ENCODE measurements at regions not wholly inside any gene's neighbourhood (a gene's known extent, or its start where the extent isn't known, plus 50 kb on each side); places are given as distances from the start of the nearest gene placed in this dataset.

DNA sequence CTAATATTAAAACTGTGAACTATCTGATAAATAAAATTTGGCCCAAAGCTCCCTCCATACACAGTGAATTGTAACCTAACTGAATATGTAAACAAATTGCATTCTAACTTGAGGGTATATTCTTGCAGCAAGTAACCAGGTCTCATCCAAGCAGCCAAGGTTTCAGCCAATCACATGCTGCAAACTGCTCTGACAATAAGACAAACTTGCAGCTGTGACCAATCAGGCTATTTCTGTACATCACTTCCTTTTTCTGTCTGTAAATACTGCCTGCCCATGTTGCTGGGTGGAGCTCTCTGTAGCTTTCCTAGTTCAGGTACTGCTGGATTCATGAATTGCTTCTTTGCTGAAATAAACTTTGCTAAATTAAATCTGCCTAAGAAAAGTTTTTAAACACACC is 499.0 kb downstream of the GALC start:
- no peak overlapping the region for H3K27ac ChIP-seq (ENCODE audit: low read length)
- H3K36me3 ChIP-seq (ENCODE audit: control insufficient read depth, insufficient read depth, low read length), result no peaks in the 10 kb centered on the region
- no peaks in the 10 kb centered on the region for H3K9me3 ChIP-seq (ENCODE audit: control insufficient read depth, insufficient read depth, low read depth, low read length)
- intact Hi-C loops (cut with micrococcal nuclease; ENCODE audit: unreplicated experiment) (no loop called here), in situ Hi-C loops (cut with HindIII; ENCODE audit: low pct_unique_long_range_greater_than_20kb, low sequenced_read_pairs) (no loop called here)
- TF ChIP-seq, protein P1, sequence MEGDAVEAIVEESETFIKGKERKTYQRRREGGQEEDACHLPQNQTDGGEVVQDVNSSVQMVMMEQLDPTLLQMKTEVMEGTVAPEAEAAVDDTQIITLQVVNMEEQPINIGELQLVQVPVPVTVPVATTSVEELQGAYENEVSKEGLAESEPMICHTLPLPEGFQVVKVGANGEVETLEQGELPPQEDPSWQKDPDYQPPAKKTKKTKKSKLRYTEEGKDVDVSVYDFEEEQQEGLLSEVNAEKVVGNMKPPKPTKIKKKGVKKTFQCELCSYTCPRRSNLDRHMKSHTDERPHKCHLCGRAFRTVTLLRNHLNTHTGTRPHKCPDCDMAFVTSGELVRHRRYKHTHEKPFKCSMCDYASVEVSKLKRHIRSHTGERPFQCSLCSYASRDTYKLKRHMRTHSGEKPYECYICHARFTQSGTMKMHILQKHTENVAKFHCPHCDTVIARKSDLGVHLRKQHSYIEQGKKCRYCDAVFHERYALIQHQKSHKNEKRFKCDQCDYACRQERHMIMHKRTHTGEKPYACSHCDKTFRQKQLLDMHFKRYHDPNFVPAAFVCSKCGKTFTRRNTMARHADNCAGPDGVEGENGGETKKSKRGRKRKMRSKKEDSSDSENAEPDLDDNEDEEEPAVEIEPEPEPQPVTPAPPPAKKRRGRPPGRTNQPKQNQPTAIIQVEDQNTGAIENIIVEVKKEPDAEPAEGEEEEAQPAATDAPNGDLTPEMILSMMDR (IDR thresholded peaks at IDR 0.05), result no peak
- TF ChIP-seq SIN3A (IDR thresholded peaks at IDR 0.05; ENCODE audit: borderline replicate concordance, insufficient read depth, low read depth, low read length) (no peak), TCF7L2 (IDR thresholded peaks at IDR 0.05; ENCODE audit: low read depth, low read length) (no peak)
- POLR2A ChIA-PET, result no interaction called here
- DNase-seq (ENCODE audit: low read depth, low spot score) (no peak), ATAC-seq (no peak)
- CTCF ChIA-PET, result no interaction called here
- H3K27me3 ChIP-seq (ENCODE audit: control insufficient read depth, insufficient read depth, low read length), result no peaks in the 10 kb centered on the region
- no peaks in the 10 kb centered on the region for H3K4me1 ChIP-seq (ENCODE audit: control insufficient read depth, insufficient read depth, low read length)
- no TSS peak for BruUV-seq (replicated peaks)
- no peak overlapping the region for H3K4me3 ChIP-seq (ENCODE audit: low read depth in 2 of 2, low read length in 2 of 2)

DNA sequence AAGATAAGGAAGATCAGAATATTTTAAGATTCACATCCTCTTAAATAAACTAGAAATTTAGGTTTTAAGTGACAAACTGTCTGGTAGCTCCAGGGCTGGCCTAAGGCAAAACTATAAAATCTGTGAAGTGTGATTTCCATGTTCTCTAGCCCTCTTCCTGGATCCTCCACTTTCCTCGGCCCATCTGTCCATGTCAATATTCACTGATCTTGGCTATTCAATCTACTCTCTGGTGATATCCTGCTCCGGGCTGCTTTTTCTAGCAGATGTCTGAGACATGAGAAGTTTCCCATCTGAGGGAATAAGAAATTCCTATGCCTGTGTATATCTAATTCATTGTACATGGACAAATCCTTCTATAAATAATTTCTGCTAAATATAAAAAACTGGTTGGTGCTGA is 500.4 kb downstream of the GALC start:
- CTCF ChIA-PET, result no interaction called here
- POLR2A ChIA-PET, result no interaction called here
- in situ Hi-C loops (cut with HindIII; ENCODE audit: low pct_unique_long_range_greater_than_20kb, low sequenced_read_pairs) (no loop called here), intact Hi-C loops (cut with micrococcal nuclease; ENCODE audit: unreplicated experiment) (no loop called here)
- Histone ChIP-seq H3K36me3 (ENCODE audit: control insufficient read depth, insufficient read depth, low read length) (no peaks in the 10 kb centered on the region), H3K27ac (ENCODE audit: low read length) (no peak overlapping the region), H3K9me3 (ENCODE audit: control insufficient read depth, insufficient read depth, low read depth, low read length) (no peaks in the 10 kb centered on the region), H3K4me3 (ENCODE audit: low read depth in 2 of 2, low read length in 2 of 2) (no peak overlapping the region), H3K27me3 (ENCODE audit: control insufficient read depth, insufficient read depth, low read length) (no peaks in the 10 kb centered on the region), H3K4me1 (ENCODE audit: control insufficient read depth, insufficient read depth, low read length) (no peaks in the 10 kb centered on the region)
- BruUV-seq (replicated peaks), result no TSS peak
- DNase-seq (ENCODE audit: low read depth, low spot score), result no peak
- TF ChIP-seq POLR2AphosphoS5 (IDR thresholded peaks at IDR 0.05; ENCODE audit: low read depth, low read length) (no peak), SIN3A (IDR thresholded peaks at IDR 0.05; ENCODE audit: borderline replicate concordance, insufficient read depth, low read depth, low read length) (no peak), TCF7L2 (IDR thresholded peaks at IDR 0.05; ENCODE audit: low read depth, low read length) (no peak)
- TF ChIP-seq, protein P2, sequence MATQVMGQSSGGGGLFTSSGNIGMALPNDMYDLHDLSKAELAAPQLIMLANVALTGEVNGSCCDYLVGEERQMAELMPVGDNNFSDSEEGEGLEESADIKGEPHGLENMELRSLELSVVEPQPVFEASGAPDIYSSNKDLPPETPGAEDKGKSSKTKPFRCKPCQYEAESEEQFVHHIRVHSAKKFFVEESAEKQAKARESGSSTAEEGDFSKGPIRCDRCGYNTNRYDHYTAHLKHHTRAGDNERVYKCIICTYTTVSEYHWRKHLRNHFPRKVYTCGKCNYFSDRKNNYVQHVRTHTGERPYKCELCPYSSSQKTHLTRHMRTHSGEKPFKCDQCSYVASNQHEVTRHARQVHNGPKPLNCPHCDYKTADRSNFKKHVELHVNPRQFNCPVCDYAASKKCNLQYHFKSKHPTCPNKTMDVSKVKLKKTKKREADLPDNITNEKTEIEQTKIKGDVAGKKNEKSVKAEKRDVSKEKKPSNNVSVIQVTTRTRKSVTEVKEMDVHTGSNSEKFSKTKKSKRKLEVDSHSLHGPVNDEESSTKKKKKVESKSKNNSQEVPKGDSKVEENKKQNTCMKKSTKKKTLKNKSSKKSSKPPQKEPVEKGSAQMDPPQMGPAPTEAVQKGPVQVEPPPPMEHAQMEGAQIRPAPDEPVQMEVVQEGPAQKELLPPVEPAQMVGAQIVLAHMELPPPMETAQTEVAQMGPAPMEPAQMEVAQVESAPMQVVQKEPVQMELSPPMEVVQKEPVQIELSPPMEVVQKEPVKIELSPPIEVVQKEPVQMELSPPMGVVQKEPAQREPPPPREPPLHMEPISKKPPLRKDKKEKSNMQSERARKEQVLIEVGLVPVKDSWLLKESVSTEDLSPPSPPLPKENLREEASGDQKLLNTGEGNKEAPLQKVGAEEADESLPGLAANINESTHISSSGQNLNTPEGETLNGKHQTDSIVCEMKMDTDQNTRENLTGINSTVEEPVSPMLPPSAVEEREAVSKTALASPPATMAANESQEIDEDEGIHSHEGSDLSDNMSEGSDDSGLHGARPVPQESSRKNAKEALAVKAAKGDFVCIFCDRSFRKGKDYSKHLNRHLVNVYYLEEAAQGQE (IDR thresholded peaks at IDR 0.05; ENCODE audit: insufficient read depth in 1 of 2, low read depth in 2 of 2, low read length in 1 of 2), result no peak
- TF ChIP-seq, protein P1 (IDR thresholded peaks at IDR 0.05), result no peak
- no peak for ATAC-seq

DNA sequence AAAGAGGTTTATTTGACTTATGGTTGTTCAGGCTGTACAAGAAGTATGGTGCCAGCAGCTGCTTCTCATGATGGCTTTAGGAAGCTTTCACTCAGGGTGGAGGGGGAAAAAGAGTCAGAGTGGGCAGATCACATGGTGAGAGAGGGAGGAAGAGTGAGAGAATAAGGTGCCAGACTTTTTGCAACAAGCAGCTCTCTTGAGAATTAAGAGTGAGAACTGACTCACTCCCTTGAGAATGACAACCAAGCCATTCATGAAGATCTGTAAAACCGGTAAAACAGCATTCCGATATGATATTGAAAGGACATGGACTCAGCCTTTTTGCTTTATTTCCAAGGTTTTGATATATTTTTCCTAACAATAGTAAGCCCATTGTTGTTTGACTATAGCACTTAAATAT is 501.2 kb downstream of the GALC start:
- TF ChIP-seq, protein P1 (IDR thresholded peaks at IDR 0.05), result no peak
- TF ChIP-seq TCF7L2 (IDR thresholded peaks at IDR 0.05; ENCODE audit: low read depth, low read length) (no peak), SIN3A (IDR thresholded peaks at IDR 0.05; ENCODE audit: borderline replicate concordance, insufficient read depth, low read depth, low read length) (no peak), POLR2AphosphoS5 (IDR thresholded peaks at IDR 0.05; ENCODE audit: low read depth, low read length) (no peak)
- TF ChIP-seq, protein P2 (IDR thresholded peaks at IDR 0.05; ENCODE audit: insufficient read depth in 1 of 2, low read depth in 2 of 2, low read length in 1 of 2), result no peak
- Histone ChIP-seq H3K27ac (ENCODE audit: low read length) (no peak overlapping the region), H3K4me3 (ENCODE audit: low read depth in 2 of 2, low read length in 2 of 2) (no peak overlapping the region), H3K36me3 (ENCODE audit: control insufficient read depth, insufficient read depth, low read length) (no peaks in the 10 kb centered on the region), H3K27me3 (ENCODE audit: control insufficient read depth, insufficient read depth, low read length) (no peaks in the 10 kb centered on the region), H3K9me3 (ENCODE audit: control insufficient read depth, insufficient read depth, low read depth, low read length) (no peaks in the 10 kb centered on the region), H3K4me1 (ENCODE audit: control insufficient read depth, insufficient read depth, low read length) (no peaks in the 10 kb centered on the region)
- intact Hi-C loops (cut with micrococcal nuclease; ENCODE audit: unreplicated experiment) (no loop called here), in situ Hi-C loops (cut with HindIII; ENCODE audit: low pct_unique_long_range_greater_than_20kb, low sequenced_read_pairs) (no loop called here)
- ChIA-PET POLR2A (no interaction called here), CTCF (no interaction called here)
- ATAC-seq (no peak), DNase-seq (ENCODE audit: low read depth, low spot score) (no peak)
- BruUV-seq (replicated peaks), result no TSS peak

Measured in Panc1 (cell line).